Glomerular visceral epithelial cell (primary cell): ENCODE measurements at regions not wholly inside any gene's neighbourhood (a gene's known extent, or its start where the extent isn't known, plus 50 kb on each side); places are given as distances from the start of the nearest gene placed in this dataset.
"Not testable (repeated sequence)": the region's sequence is repeated elsewhere in the genome, so short reads cannot be mapped to it uniquely, and the experiment has no call there.

Source experiments
- DNase-seq: peaks from one replicate; pipeline ENCODE4 v3.0.0-alpha.2; 2016; ENCODE audit errors: extremely low spot score

DNA sequence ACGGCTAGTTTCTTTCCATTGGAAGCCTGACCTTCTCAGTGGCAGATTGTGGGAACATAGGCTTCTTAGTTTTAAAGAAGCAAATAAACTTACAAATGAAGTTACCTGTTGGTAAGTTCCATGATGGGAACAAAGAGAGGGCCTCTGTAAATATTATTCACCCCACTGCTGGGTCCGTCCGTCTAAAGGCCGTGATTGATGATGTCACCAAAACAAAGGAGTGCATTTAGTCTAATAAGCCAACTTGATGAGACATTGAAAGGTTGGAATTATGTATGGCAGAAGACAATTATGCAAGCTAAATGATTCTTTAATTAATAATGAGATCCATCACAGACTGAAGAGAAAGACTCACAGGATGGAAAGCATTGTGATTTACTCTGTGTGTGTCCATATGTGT lies 1091.9 kb upstream of the FANCL start:
- no peak for DNase-seq

DNA sequence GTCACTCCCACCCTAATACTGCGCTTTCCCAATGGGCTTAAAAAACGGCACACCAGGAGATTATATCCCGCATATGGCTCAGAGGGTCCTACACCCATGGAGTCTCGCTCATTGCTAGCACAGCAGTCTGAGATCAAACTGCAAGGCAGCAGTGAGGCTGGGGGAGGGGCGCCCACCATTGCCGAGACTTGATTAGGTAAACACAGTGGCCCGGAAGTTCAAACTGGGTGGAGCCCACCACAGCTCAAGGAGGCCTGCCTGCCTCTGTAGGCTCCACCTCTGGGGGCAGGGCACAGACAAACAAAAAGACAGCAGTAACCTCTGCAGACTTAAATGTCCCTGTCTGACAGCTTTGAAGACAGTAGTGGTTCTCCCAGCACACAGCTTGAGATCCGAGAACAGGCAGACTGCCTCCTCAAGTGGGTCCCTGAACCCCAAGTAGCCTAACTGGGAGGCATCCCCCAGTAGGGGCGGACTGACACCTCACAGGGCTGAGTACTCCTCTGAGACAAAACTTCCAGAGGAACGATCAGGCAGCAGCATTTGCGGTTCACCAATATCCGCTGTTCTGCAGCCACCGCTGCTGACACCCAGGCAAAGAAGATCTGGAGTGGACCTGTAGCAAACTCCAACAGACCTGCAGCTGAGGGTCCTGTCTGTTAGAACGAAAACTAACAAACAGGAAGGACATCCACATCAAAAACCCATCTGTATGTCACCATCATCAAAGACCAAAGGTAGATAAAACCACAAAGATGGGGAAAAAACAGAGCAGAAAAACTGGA lies 1085.6 kb upstream of the FANCL start:
- DNase-seq: not testable (repeated sequence)

DNA sequence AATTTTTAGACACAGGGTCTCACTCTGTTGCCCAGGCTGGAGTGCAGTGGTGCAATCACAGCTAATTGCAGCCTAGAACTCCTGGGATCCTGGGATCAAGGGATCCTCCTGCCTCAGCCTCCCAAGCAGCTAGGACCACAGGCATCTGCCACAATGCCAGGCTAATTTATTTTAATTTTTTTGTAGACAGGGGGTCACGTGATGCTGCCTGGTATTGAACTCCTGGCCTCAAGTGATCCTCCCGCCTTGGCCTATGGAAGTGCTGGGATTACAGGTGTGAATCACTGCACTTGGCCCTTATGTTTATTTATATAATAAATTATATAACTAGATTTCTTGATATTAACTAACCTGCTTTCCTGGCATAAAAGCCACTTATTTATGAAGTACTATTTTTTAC lies 1081.7 kb upstream of the FANCL start:
- no peak for DNase-seq

DNA sequence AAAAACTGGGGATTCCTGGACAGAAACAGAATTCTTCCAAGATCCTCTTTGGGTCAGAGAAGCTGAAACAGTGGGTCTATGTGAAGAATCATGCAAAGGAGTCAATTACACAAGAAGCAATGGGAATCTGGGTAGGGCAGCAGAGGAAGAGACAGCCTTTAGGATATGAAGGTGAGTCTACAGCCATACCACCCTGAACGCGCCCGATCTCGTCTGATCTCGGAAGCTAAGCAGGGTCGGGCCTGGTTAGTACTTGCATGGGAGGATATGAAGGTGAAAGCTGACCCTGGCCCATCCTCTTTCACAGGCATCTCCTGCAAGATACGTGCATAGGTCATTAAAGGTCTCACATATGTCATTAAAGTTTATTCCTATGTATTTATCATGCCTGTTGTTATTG lies 1080.9 kb upstream of the FANCL start:
- no peak for DNase-seq

DNA sequence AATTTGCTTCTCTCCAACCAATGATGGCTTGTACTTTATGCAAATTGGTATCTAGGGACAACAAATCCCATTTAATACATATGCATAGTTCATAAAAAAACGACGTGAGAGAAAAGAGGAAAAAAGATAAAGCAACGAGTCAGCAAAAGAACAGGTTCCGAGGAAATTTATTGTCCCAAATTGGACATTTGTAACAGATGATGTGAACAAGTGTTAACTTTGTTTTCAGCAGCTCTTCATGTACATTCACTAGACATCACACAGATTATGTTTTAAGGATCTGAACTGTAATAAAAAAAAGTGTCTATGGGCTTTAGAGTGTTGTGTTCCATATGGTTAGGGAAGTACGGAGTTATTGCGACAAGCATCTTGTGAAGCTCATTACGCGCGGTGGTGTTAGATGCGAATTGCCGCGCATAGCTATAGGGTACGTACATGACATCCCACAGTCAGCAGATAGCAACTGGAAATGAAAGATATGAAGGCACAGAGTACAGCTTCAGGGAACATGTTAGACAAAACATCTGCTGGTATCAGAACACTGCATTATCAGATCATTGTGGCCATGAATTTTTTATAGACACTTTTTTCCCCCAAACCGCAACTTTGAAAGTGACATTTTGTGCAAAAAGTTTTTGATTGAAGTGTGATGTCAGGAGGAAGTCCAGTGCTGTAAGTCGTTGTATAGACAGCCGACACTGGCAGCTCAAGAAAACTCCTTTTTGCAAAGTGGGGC lies 1073.1 kb upstream of the FANCL start:
- no peak for DNase-seq

DNA sequence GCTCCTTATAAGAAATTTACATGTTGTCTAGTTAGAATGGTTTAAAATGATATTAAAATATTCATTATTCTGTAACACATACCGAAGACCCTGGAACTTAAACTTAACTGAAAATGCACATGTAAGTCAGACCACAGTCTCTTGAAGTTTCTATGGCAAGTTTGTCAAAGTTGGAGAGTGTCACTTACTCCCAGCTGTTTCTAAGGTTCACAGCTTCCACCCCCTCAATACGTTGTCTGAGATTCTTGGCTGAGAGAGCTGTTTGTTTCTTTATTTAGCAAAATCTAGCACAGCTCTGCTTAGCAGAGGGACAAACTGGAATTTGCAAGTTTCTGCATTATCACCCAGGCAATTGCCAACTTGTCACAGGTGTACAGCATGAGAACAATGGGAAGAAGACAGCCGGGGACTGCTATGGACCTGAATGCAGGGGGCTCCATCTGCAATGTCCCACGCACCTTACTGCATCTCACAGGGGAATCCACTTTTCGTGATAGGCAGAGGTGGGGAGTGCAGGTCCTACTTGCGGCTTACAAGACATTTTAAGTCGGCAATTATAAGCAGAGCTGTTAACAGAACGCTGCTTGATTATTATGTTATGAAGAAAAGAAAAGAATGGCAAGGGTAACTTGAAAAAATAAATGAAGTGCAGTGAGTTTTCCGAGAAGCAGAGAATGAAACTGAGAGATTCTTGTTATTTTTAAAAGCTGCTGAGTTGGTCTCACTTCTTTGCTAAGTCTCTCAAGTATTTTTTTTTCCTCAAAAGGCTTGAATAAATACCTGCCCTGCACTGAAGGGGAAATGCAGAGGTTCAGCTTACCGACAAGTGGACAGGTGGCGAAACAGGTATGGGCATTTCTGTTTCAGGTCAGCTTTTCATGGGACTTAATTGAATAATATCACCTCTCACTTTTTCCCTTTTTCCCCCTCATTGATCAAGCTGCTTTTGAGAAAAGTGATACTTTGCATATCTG lies 1072.1 kb upstream of the FANCL start:
- no peak for DNase-seq

DNA sequence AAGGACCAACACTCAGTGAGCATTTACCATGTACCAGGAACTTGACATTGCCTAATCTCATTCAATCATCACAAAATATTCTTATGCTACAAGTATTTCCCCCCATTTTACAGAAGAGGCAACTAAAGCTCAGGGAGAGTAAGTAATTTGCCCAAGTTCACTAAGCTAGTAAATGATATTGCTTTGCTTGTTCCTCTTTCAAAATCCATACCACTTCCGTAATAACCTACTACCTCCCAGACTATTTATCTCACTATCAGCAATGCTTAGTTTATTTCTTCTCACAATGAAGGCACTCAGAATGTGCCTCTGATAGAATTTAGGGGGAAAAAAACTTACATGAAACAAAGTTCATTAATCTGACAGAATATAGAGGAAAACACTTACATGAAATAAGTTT lies 1070.9 kb upstream of the FANCL start:
- DNase-seq: no peak

DNA sequence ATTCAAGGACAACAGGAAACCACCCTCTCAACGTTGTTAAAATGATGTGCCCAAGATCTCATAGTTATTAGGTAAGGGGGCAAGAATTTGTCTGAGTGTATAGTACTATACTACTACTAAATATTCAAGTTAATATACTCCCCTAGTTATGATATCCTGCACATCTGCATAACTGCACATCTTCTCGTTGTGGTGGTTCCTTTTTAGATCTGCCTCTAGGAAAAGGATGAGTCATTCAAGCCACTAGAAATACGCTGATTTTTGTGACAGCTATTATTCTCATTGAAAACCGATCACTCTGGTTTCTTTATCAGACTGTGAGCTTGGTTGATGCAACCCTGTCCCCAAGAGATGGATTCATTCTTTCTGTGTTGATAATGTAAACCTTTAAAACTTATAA lies 1067.0 kb upstream of the FANCL start:
- DNase-seq: no peak

DNA sequence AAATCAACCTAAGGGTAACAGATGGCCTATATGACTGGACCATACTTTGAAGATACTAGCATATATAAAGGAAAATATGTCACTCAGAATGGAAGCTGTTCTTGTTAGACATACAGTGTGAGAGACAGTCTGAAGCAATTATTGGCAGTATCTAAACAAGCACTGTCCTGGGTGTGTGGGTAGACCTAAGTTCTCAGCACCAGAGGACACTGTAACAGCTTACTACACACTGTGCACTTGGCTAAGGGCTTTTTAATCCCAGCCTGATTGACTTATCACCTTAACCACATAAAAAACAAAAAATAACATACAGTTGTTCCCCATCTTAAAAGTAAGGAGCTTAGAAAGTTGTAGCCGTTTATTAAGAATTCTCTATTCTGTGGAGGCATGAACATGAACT lies 1066.1 kb upstream of the FANCL start:
- no peak for DNase-seq

DNA sequence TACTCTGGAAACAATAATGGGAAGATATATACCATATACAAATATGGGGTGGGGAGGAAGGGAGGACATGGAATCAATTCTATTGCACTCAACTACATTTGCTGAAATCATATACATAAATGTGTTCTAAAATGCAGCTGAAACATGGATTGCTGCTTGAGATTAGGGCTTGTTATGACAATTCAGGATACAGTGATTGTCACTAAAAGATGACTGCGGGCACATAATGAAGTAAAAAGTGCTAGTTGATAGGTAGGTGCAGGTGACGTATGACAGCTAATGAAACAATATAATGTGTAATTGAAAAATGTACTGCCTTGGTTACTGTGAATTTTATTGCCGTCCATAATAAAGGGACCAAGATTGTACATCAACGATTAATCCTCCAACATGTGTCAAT lies 1062.1 kb upstream of the FANCL start:
- DNase-seq: no peak

DNA sequence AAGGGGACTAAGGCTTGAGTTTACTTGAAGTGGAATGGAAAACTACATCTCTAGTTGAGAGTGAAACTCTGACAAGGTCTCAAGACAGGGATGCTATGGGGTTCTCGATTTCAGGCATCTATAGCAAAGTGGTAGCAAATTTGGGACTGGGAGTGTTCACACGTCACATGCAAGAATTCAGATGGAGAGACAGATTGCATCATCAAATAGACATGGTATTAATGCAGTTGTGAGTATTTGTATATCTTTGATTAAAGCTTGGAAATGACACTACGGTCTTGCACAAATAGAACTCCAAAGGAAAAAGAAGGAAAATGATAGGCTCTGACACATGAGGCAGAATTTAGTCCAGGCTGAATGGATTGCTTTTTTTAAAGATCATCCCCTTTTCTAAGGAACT lies 1061.6 kb upstream of the FANCL start:
- DNase-seq: no peak

DNA sequence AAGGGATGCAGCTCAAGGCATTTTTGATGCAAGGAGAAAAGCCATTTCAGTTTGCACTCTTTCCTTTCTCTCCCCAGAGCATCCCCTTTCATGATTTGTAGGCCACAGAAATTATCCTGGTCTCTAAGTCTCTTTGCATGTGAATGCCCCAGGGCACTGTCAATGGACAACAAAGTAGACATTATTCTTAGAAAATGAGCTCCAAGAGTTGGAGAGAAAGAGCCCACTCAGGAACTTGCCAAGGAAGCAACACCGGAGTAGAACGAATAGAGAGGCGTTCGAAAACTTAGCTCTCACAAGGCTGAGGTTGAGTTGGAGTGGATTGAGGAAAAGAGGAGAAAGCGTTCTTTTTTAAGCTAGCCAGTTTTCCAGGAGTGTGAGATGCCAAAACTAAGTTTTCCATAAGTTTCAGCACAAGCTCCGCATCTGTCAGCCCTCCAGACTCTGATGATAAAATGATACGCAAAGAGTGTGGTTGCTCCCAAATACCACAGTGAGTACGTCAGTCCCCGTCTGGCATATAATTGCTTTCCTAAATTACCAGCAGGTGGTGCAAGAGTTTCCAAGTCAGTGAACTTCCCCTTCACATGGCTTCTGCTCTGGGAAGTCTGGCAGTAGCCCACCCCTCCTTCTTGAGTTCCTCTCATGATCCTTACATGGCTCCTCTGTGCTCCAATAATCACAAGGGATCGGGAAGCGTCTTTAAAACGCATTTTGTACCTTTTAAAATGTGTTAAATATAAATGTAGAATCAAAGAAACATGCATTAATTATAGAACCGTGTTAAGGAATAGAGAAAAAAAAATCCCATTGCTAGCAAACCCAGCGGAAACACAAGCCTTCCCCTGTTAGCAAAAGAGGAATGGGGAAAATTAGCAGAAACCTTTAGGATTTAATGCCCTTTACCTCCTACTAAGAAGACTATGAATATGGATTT lies 1060.6 kb upstream of the FANCL start:
- peak; percentile 0 for DNase-seq

DNA sequence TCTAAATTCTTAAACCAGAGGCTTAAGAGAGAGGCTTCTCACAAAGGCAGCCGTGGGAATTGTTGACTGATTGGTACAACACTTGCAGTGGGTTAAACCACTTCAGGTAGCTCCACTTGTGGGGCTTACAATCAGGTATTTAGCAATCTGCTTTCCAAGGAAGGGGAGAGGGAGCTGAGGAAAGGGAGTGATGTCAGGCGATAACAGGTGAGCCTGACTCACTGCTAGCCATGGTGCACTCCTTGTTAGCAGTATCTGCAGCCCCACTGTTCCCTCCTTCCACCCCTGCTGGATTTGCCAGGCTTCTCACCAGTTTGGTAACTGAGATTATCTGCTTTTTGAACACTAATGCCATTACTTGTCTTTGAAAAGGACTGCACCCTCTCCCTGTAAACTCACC lies 1056.7 kb upstream of the FANCL start:
- no peak for DNase-seq

DNA sequence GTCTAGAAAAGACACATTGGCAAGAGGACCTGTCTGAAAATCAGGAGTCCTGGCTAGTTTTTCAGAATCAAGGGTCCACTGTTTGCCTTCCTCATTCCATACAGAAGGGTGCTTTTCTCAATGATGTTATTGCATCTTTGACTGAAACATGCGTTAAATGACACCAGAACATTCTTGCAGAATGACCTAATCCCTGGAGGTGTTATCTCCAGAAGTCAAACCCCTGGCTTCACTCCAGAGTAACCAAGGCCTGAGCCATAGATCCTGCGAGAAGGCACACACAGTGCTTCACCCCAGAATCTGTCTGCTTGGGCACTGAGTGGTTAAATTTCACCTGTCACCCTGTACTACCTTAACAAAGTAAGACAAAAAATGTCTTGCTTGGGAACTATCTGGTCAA lies 1055.2 kb upstream of the FANCL start:
- DNase-seq: no peak

DNA sequence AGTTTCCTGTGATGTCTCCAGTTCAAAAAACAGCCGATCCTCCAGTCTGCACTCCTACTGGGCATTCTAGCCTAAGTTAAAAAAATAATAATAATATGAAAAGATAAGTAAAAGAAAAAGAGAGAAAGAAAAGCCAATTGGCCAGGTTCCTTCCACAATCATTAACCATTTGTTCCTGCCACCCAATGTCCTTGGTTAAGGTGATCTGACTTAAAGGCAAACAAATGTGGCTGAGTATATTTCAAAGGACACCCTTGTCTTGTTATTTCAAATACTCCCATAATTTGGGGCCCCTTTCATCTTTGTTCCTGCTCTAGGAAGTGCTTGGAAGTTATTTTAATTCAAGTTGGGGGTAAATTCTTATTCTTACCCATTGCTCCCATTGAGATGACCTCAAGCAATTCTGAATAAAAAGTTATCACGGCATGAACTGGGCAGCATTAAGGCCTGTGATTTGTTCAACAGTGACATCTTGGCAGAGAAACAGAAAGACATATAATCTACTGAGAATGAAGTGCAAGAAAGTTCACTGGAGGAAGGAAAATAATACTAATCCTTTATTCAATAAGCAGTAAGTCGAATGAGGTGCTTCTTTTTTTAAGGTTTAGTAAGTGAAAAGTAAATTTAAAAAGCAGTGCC lies 1054.5 kb upstream of the FANCL start:
- DNase-seq: no peak

DNA sequence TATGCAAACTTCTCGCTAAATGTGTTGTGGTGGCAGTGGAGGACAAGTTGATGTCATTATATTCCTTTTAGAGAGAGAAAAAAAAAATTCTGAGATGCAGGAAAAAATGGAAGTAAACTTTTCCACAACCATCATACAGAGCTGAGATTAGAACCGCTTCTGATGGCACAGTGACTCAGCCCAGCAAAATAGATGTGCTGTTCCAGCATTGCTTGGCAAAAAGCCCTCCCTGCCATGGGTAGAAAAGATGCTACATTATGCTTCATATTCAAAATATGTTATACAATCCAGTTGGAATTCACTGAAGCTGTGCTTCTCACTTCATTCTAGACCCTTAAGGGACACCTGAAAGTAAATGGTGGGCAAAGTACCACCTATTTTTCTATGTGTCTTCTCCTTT lies 1047.6 kb upstream of the FANCL start:
- no peak for DNase-seq

DNA sequence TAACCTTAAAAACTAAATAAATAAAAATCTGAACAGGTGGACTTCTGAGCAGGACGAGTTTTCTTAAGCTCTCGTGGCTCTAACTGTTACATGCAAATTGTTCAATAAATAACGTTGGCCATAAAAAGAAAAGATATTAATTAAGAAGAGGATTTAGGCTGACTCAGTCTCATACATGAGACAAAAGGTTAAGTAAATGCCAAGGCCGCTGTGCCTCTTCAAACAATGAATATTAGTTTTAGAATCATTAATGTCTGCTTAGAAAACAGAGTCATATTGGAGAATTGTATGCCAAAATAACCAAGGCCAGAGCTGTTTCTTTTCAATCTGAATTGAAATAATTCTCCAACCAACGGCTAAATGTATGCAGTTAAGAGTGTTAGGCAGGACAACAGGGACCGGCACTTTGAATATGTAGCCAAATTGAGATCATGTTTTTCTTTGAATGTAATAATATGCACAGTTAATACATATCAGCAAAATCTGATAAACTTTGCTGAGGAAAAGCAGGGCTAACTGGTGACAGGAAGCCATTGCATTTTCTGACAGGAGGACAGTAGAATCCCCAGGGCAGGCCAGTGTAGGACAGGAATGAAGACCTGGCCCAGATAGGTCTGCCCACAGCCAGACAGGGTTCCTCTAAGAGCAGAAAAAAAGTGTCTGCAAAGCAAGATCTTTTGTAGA lies 1041.4 kb upstream of the FANCL start:
- no peak for DNase-seq

DNA sequence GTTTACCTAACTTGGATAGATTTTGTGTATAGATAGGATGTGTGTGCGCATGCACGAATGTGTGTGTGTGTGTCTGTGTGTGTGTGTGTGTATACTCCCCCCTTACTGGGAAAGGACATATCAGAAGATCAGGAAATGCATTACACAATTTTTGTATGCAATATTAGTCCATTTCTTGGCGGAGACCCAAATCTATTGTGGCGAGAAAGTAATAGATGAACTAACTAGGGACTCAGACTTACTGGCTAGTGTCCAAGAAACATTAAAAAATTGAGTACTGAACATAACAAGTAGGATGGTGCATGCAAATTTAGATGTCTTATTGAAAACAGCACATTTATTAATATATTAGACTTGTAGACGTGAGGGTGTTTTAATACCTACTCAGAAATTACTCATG lies 1036.5 kb upstream of the FANCL start:
- no peak for DNase-seq

DNA sequence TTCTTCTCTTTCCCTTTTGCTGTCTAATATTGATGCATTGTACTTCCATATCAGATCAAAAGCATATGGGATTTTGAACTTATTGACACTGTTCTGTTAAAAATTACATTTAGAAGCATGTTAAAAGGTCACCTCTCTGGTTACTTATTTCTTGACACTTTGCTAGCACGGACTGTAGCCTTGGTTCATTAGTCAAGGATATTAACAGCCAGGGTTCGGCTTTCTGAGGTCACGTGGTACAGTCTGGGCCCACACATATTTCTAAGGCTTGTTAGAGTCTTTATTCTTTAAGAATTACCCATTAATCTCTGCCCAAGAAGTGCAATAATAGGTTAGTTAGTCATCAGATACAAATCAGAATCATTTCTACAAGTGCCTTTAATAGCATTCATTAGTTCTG lies 1035.8 kb upstream of the FANCL start:
- DNase-seq: no peak

DNA sequence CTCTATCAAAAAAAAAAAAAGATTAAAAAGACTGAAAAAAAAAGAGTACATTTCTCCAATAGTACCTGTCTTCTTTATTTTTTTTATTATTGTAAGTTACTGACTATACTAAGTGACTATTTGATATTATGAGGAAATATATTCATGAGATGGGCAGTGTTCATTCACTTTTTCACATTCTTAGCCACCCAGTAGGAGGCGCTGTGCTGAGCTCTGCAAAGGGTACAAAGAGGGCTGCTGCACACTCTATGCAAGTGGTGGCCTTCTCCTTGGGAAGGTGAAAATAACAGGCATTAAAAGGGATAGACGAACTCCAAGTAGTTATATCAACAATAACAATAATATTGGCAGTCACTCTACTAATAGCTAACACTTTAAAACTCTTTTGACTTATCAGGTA lies 1034.9 kb upstream of the FANCL start:
- DNase-seq: no peak
